SJSA1 (cell line): ENCODE measurements at regions not wholly inside any gene's neighbourhood (a gene's known extent, or its start where the extent isn't known, plus 50 kb on each side); places are given as distances from the start of the nearest gene placed in this dataset.
A peak's percentile ranks its signal among the peaks of the same experiment; 100 is the strongest.

ENCODE experiments used
- DNase-seq, 2 experiments: peaks; one replicate each; pipeline ENCODE4 v3.0.0-alpha.2; 2015 to 2020; ENCODE audit warnings: low spot score in 2 of 2, low read depth in 1 of 2
- H3K27ac ChIP-seq: fragments of 250-450 bp; sonication (Bioruptor Pico); 2 replicates; pipeline ENCODE4 v1.5.1; 2020; ENCODE audit warnings: mild to moderate bottlenecking, moderate library complexity
- H3K27me3 ChIP-seq: fragments of 250-450 bp; sonication (Bioruptor Pico); replicated peaks from 2 replicates; pipeline ENCODE4 v1.5.1; 2020; ENCODE audit warnings: mild to moderate bottlenecking, moderate library complexity
- H3K36me3 ChIP-seq: fragments of 250-450 bp; sonication (Bioruptor Pico); 2 replicates; pipeline ENCODE4 v1.5.1; 2020; ENCODE audit warnings: mild to moderate bottlenecking
- H3K4me1 ChIP-seq: fragments of 250-450 bp; sonication (Bioruptor Pico); replicated peaks from 2 replicates; pipeline ENCODE4 v1.6.1; 2021; ENCODE audit warnings: mild to moderate bottlenecking
- H3K4me3 ChIP-seq: fragments of 250-450 bp; sonication (Bioruptor Pico); 2 replicates; pipeline ENCODE4 v1.5.1; 2020; ENCODE audit warnings: mild to moderate bottlenecking
- H3K9me3 ChIP-seq: fragments of 250-450 bp; sonication (Bioruptor Pico); replicated peaks from 2 replicates; pipeline ENCODE4 v1.5.1; 2020; ENCODE audit warnings: mild to moderate bottlenecking

- DNase-seq = no peak
- no peaks in the 10 kb centered on the region for H3K27me3 ChIP-seq
- no peak overlapping the region for H3K4me3 ChIP-seq
- no peaks in the 10 kb centered on the region for H3K9me3 ChIP-seq
- peaks cover 26% of the 10 kb centered on the region for H3K4me1 ChIP-seq
- H3K36me3 ChIP-seq = no peaks in the 10 kb centered on the region
- H3K27ac ChIP-seq = no peak overlapping the region
These were observed 113.2 kb downstream of the SPCS3 start for GRCh38 chr4:176432811-176433540.

GRCh38 chr4:176433983-176434382 lies 114.2 kb downstream of the SPCS3 start:
- no peak overlapping the region for H3K27ac ChIP-seq
- DNase-seq = no peak

GRCh38 chr4:176435901-176436292 lies 116.1 kb downstream of the SPCS3 start:
- H3K27me3 ChIP-seq = no peaks in the 10 kb centered on the region
- H3K4me3 ChIP-seq = no peak overlapping the region
- peaks cover 34% of the 10 kb centered on the region for H3K4me1 ChIP-seq
- DNase-seq = no peak
- no peaks in the 10 kb centered on the region for H3K36me3 ChIP-seq
- H3K9me3 ChIP-seq = no peaks in the 10 kb centered on the region
- H3K27ac ChIP-seq = 0 out of 2 replicates have a peak overlapping the region, but pooled peaks have one; percentile 67

More at GRCh38 chr4:176433983-176434382, 114.2 kb downstream of the SPCS3 start:
- Histone ChIP-seq H3K27me3 (no peaks in the 10 kb centered on the region), H3K4me3 (no peak overlapping the region), H3K36me3 (no peaks in the 10 kb centered on the region), H3K9me3 (no peaks in the 10 kb centered on the region), H3K4me1 (peaks cover 28% of the 10 kb centered on the region)

- DNase-seq = peak; percentile 47 to 54
- Histone ChIP-seq H3K27ac (peak overlapping the region; percentile 67), H3K9me3 (no peaks in the 10 kb centered on the region), H3K27me3 (no peaks in the 10 kb centered on the region), H3K4me3 (no peak overlapping the region), H3K4me1 (peaks cover 34% of the 10 kb centered on the region), H3K36me3 (no peaks in the 10 kb centered on the region)
These were observed 116.7 kb downstream of the SPCS3 start for GRCh38 chr4:176436293-176436973.

GRCh38 chr4:176437756-176438155 lies 118.0 kb downstream of the SPCS3 start:
- Histone ChIP-seq H3K4me1 (peaks cover 39% of the 10 kb centered on the region), H3K9me3 (no peaks in the 10 kb centered on the region), H3K27ac (no peak overlapping the region), H3K27me3 (no peaks in the 10 kb centered on the region), H3K4me3 (no peak overlapping the region), H3K36me3 (no peaks in the 10 kb centered on the region)
- no peak for DNase-seq

- Histone ChIP-seq H3K4me1 (peaks cover 45% of the 10 kb centered on the region), H3K27me3 (no peaks in the 10 kb centered on the region), H3K36me3 (no peaks in the 10 kb centered on the region), H3K9me3 (no peaks in the 10 kb centered on the region), H3K27ac (no peak overlapping the region), H3K4me3 (no peak overlapping the region)
- DNase-seq = no peak
These were observed 118.6 kb downstream of the SPCS3 start for GRCh38 chr4:176438401-176438800.

GRCh38 chr4:176439611-176440010 lies 119.8 kb downstream of the SPCS3 start:
- H3K9me3 ChIP-seq = no peaks in the 10 kb centered on the region
- peaks cover 50% of the 10 kb centered on the region for H3K4me1 ChIP-seq
- DNase-seq = peak in 1 of 2 experiments; percentile 24
- H3K36me3 ChIP-seq = no peaks in the 10 kb centered on the region
- H3K27ac ChIP-seq = no peak overlapping the region
- H3K27me3 ChIP-seq = no peaks in the 10 kb centered on the region
- H3K4me3 ChIP-seq = no peak overlapping the region

- no peak overlapping the region for H3K4me3 ChIP-seq
- no peaks in the 10 kb centered on the region for H3K36me3 ChIP-seq
- no peaks in the 10 kb centered on the region for H3K9me3 ChIP-seq
- H3K27ac ChIP-seq = no peak overlapping the region
- no peak for DNase-seq
- H3K27me3 ChIP-seq = no peaks in the 10 kb centered on the region
- peaks cover 56% of the 10 kb centered on the region for H3K4me1 ChIP-seq
These were observed 120.9 kb downstream of the SPCS3 start for GRCh38 chr4:176440698-176441097.

GRCh38 chr4:176441594-176441993 lies 121.8 kb downstream of the SPCS3 start:
- Histone ChIP-seq H3K27ac (no peak overlapping the region), H3K4me1 (peaks cover 48% of the 10 kb centered on the region), H3K4me3 (no peak overlapping the region), H3K36me3 (no peaks in the 10 kb centered on the region), H3K27me3 (no peaks in the 10 kb centered on the region), H3K9me3 (no peaks in the 10 kb centered on the region)
- DNase-seq = no peak

GRCh38 chr4:176443117-176443516 lies 123.4 kb downstream of the SPCS3 start:
- no peaks in the 10 kb centered on the region for H3K36me3 ChIP-seq
- H3K4me3 ChIP-seq = no peak overlapping the region
- peaks cover 35% of the 10 kb centered on the region for H3K4me1 ChIP-seq
- no peaks in the 10 kb centered on the region for H3K9me3 ChIP-seq
- peak in 1 of 2 experiments; percentile 73 for DNase-seq
- H3K27me3 ChIP-seq = no peaks in the 10 kb centered on the region
- peak overlapping the region; percentile 59 for H3K27ac ChIP-seq

- H3K4me3 ChIP-seq = no peak overlapping the region
- peak in 1 of 2 experiments; percentile 20 for DNase-seq
- H3K27ac ChIP-seq = peak overlapping the region; percentile 59
These were observed 124.1 kb downstream of the SPCS3 start for GRCh38 chr4:176443646-176444409.

GRCh38 chr4:176444741-176445140 lies 125.0 kb downstream of the SPCS3 start:
- no peak for DNase-seq
- H3K36me3 ChIP-seq = no peaks in the 10 kb centered on the region
- no peak overlapping the region for H3K4me3 ChIP-seq
- H3K9me3 ChIP-seq = no peaks in the 10 kb centered on the region
- no peaks in the 10 kb centered on the region for H3K27me3 ChIP-seq
- peaks cover 30% of the 10 kb centered on the region for H3K4me1 ChIP-seq
- H3K27ac ChIP-seq = peak overlapping the region; percentile 29; the same call in 1 of the 2 replicates

More at GRCh38 chr4:176443646-176444409, 124.1 kb downstream of the SPCS3 start:
- Histone ChIP-seq H3K9me3 (no peaks in the 10 kb centered on the region), H3K27me3 (no peaks in the 10 kb centered on the region), H3K4me1 (peaks cover 34% of the 10 kb centered on the region), H3K36me3 (no peaks in the 10 kb centered on the region)

GRCh38 chr4:176448761-176449160 lies 129.0 kb downstream of the SPCS3 start:
- no peak overlapping the region for H3K27ac ChIP-seq
- H3K27me3 ChIP-seq = no peaks in the 10 kb centered on the region
- no peaks in the 10 kb centered on the region for H3K36me3 ChIP-seq
- DNase-seq = no peak
- no peaks in the 10 kb centered on the region for H3K9me3 ChIP-seq
- peaks cover 14% of the 10 kb centered on the region for H3K4me1 ChIP-seq
- no peak overlapping the region for H3K4me3 ChIP-seq

- Histone ChIP-seq H3K9me3 (no peaks in the 10 kb centered on the region), H3K36me3 (no peaks in the 10 kb centered on the region), H3K27me3 (no peaks in the 10 kb centered on the region), H3K4me3 (no peak overlapping the region), H3K27ac (no peak overlapping the region), H3K4me1 (no peaks in the 10 kb centered on the region)
- DNase-seq = no peak
These were observed 131.7 kb downstream of the SPCS3 start for GRCh38 chr4:176451443-176451842.
